HG03378 (cell line): ENCODE measurements at regions not wholly inside any gene's neighbourhood (a gene's known extent, or its start where the extent isn't known, plus 50 kb on each side); places are given as distances from the start of the nearest gene placed in this dataset.
"Not testable (repeated sequence)": the region's sequence is repeated elsewhere in the genome, so short reads cannot be mapped to it uniquely, and the experiment has no call there.

ENCODE experiments used
- ATAC-seq: cut with Tn5 transposase; IDR thresholded peaks from one replicate; pipeline ENCODE4 v1.9.1; 2021; ENCODE audit warnings: mild to moderate bottlenecking, moderate library complexity; ENCODE audit not compliant: unreplicated experiment

GRCh38 chr4:31682796-31683195, 962.6 kb downstream of the PCDH7 start:
- ATAC-seq = no peak

- no peak for ATAC-seq
Measured at GRCh38 chr4:31687717-31688342, 967.7 kb downstream of the PCDH7 start.

GRCh38 chr4:31692399-31692940, 972.3 kb downstream of the PCDH7 start:
- ATAC-seq = no peak

GRCh38 chr4:31701256-31701655, 981.1 kb downstream of the PCDH7 start:
- no peak for ATAC-seq

GRCh38 chr4:31702326-31702725, 982.2 kb downstream of the PCDH7 start:
- ATAC-seq = no peak

- no peak for ATAC-seq
Measured at GRCh38 chr4:31714238-31714637, 994.1 kb downstream of the PCDH7 start.

GRCh38 chr4:31715302-31715701, 995.1 kb downstream of the PCDH7 start:
- no peak for ATAC-seq

- ATAC-seq = no peak
Measured at GRCh38 chr4:31727030-31727429, 1006.9 kb downstream of the PCDH7 start.

- ATAC-seq = no peak
Measured at GRCh38 chr4:31735004-31735403, 1014.8 kb downstream of the PCDH7 start.

GRCh38 chr4:31737419-31737818, 1017.2 kb downstream of the PCDH7 start:
- no peak for ATAC-seq

- ATAC-seq = no peak
Measured at GRCh38 chr4:31741326-31741725, 1021.2 kb downstream of the PCDH7 start.

- ATAC-seq = no peak
Measured at GRCh38 chr4:31748382-31748781, 1028.2 kb downstream of the PCDH7 start.

GRCh38 chr4:31750581-31750980, 1030.4 kb downstream of the PCDH7 start:
- not testable (repeated sequence) for ATAC-seq

- no peak for ATAC-seq
Measured at GRCh38 chr4:31755751-31756150, 1035.6 kb downstream of the PCDH7 start.

GRCh38 chr4:31768756-31769155, 1048.6 kb downstream of the PCDH7 start:
- ATAC-seq = no peak

- ATAC-seq = no peak
Measured at GRCh38 chr4:31783311-31783710, 1063.1 kb downstream of the PCDH7 start.

GRCh38 chr4:31784558-31784957, 1064.4 kb downstream of the PCDH7 start:
- no peak for ATAC-seq

- ATAC-seq = no peak
Measured at GRCh38 chr4:31787701-31788100, 1067.5 kb downstream of the PCDH7 start.

- ATAC-seq = no peak
Measured at GRCh38 chr4:31788676-31789075, 1068.5 kb downstream of the PCDH7 start.

GRCh38 chr4:31791666-31792065, 1071.5 kb downstream of the PCDH7 start:
- ATAC-seq = no peak

GRCh38 chr4:31793907-31794306, 1073.7 kb downstream of the PCDH7 start:
- no peak for ATAC-seq

GRCh38 chr4:31797052-31797451, 1076.9 kb downstream of the PCDH7 start:
- ATAC-seq = not testable (repeated sequence)
